ENCODE measurements at regions not wholly inside any gene's neighbourhood (a gene's known extent, or its start where the extent isn't known, plus 50 kb on each side); places are given as distances from the start of the nearest gene placed in this dataset.
A peak's percentile ranks its signal among the peaks of the same experiment; 100 is the strongest.
"Not testable (repeated sequence)": the region's sequence is repeated elsewhere in the genome, so short reads cannot be mapped to it uniquely, and the experiment has no call there.

DNA sequence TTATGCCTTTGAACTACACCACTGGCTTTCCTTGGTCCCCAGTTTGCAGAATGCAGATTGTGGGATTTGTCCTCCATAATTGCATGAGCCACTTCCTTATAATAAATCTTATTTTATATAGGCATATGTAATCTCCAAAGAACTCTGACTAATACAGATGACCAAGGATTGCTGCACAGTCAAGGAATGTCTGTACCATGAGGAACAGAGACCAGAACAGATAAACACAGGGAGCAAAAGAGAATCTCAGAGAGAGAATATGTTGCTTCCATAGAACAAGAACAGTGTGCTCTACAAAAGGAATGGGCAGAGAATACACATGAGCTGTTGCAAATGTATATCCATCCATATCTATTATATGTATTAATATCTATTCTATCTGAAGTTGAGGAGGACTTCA is 111.1 kb downstream of the ADRA2C start:
- no peak for DNase-seq (ENCODE audit: low read depth in 4 of 4, low spot score in 3 of 4)

DNA sequence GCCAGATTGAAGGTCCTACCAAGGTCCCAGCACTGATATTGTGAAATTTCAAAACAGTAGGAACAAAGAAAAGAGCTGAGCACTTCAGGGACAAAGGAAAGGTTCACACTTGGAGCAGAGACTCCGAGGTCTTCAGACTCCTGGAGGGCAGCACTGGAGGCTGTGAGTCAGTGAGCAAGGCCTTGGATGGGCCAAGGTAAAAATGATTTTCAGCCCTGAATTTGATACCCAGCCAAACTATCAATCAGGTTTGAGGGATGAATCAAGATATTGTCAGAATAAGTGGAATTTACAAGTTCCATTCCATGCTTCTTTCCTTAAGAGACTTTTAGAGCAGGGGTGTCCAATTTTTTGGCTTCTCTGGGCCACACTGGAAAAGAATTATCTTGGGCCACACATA is 111.7 kb downstream of the ADRA2C start:
- no peak for DNase-seq (ENCODE audit: low read depth in 4 of 4, low spot score in 3 of 4)

DNA sequence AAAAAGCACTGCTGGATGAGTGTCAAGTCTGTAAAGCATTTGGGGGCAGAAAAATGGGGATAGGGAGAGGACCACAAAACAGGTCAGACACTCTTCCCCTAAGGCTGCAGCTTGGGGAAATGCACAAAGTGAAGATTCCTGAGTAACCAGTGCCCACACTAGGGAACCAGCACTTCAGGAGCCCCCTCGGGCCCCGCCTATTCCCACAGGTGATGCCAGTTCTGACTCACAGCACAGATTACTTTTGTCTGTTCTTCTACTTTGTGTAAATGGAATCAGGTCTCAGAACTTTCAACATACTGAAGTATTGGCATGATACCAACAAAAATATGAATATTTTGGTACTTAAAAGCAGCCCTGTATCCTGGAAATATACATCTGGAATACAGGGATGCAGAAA is 112.5 kb downstream of the ADRA2C start:
- no peak for DNase-seq (ENCODE audit: low read depth in 4 of 4, low spot score in 3 of 4)

DNA sequence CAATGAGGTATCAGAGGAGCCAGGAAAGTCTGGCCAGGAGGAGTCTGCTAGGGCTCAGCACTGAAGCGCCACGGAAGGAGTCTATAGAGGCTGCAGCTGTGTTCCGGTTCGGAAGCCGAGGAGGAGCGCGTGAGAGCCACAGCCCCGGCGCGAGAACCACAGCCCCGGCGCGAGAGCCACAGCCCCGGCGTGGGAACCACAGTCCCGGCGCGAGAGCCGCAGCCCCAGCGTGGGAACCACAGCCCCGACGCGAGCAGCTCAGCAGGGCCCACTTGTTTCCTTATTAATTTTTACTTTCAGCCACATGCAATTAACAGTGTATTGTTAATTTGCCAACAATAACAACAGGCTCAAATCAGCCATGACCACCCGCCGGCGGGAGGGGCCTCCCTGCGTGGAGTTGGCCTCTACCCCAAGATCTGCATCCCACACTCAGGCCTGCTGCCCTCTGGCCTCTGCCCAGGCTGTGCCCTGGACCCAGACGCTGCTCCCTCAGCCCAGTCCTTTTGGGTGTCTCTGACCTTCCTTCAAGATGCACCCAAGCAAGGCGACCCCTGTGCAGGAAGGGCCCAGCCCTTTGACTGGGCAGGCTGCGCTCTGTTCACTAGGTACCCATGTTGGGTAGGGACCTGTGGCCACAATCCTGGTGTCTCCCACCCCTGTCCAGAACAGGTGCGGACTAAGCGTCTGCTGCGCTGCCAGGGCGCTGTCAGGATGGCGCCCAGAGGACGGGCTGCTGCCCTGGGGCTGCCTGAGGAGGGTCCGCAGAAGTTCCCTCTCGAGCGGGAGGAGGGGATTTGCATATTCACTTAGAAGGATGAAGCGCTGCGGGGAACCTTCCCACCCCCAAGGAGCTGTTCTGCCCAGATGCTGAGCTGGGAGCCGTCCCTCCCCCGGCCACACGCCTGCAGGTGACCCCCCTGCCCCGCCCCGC is 113.8 kb downstream of the ADRA2C start:
- no peak for DNase-seq (ENCODE audit: low read depth in 4 of 4, low spot score in 3 of 4)

DNA sequence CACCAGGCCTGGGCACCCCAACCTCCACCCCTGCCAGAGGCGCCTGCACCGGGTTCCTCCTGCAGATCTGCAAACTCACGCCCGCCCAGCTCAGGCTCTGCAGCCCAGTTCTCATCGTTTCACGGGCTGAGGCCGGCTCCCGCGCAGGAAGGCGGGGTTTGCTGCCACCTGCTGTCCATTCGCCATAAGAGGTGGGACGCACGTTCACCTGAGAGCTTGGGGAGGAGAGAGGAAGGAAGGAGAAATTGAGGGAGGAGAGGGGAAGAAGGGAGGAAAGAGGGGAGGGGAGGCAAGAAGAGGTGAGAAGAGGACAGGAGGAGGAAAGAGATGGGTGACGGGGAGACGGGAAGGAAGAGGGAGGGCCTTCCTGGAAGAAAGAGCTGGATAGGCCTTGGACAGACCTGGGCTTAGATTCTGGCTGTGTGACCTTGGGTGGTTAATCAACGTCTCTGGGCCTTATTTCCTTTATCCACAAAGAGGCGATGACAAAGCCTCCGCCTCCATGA is 114.5 kb downstream of the ADRA2C start:
- peak in 3 of 4 donors; percentile 36 to 59 (median 49) for DNase-seq (ENCODE audit: low read depth in 4 of 4, low spot score in 3 of 4)

DNA sequence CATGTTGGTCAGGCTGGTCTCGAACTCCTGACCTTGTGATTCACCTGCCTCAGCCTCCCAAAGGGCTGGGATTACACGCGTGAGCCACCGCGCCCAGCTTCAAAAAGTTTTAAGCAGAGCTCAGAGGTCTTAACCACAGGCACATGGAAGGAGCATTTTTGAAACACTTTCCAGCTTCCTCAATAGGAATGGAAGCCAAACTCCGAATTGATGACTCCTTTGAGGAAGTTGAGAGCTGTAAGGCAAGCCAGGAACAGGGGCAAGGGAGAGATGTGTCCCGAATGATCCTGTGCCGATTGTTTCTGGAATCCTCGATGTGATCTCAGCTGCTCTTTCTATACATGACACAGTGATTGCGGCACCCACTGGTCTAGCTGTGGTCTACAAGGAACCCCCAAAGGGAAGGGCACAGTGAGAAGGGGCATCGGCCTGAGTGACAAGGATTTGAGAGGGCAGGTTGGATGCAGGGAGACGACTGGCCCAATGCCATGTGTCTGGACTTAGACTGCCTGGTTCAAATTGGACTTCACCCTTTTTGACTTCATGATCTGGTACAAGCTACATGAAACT is 116.2 kb downstream of the ADRA2C start:
- DNase-seq (ENCODE audit: low read depth in 4 of 4, low spot score in 3 of 4) = not testable (repeated sequence)

DNA sequence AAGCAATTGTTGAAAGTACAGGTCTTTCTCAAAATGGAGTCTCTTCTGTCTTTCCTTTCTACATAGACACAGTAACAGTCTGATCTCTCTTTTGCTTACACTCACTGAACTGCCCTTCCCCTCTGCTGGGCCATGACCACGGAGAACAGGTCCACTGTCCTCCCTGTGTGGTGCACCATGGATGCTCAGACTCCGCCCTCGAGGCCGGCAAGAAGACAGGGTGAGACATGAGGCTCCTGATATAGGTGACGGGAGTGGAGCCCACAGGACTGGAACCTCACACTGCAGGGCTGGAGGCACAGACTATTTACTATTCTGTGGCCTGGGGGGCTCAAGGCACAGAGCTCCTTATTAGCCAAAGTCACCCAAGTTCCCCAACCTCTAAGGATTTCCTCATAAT is 118.1 kb downstream of the ADRA2C start:
- DNase-seq (ENCODE audit: low read depth in 4 of 4, low spot score in 3 of 4) = not testable (repeated sequence)

DNA sequence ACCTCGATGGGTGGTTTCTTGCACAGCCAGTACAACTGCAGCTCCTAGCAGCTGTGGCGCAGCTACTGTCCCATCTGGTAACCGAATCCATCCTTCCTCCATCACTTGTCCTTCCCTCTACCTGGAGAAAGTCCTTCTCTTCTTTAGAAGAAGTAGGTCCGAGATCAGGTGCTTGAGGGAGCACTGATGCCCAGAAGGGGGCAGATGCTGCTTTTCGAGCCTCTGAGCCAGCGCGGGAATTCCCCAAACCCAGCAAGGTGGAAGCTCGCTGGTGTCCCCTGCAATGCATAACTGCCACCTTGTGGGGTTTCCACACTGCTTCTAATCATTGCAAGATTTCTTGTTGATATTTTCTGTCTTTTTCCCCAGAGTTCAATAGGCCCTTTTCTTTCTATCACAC is 127.4 kb downstream of the ADRA2C start:
- not testable (repeated sequence) for DNase-seq (ENCODE audit: low read depth in 4 of 4, low spot score in 3 of 4)

DNA sequence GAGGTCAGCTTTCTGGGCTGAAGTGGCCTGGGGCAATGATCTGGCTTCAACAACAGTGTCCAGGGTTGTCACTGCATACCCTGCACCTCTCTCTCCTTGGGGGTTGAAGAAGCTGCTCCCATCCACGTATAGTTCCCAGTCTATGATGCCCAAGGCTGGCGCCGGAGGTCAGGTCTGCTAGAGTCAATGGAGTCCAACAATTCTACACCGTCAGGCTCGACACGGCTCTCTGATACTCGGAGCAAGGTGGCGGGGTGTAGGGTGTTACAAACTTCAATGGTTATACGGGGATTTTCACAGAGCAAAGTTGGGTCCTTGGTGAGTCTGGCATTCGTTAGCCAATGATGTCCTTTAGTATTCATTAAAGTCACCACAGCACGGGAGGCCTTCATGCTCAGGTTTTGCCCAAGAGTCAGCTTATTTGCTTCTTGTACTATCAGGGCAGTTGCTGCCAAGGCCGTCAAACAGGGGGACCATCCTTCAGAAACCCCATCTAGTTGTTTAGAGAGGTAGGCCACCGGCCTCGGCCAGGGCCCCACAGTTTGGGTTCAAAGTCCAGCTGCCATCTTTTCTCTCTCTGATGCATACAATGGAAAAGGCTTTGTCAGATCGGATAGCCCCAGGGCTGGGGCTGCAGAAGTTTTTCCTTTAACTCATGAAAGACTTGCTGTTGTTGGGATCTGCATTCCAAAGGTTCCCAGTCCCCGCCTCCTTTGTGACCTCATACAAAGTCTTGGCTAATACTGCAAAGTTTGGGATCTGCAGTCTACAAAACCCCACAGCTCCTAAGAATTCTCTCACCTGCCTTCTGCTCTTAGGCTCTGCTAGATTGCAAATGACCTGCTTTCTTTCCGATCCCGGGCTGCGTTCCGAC is 128.1 kb downstream of the ADRA2C start:
- DNase-seq (ENCODE audit: low read depth in 4 of 4, low spot score in 3 of 4) = not testable (repeated sequence)

DNA sequence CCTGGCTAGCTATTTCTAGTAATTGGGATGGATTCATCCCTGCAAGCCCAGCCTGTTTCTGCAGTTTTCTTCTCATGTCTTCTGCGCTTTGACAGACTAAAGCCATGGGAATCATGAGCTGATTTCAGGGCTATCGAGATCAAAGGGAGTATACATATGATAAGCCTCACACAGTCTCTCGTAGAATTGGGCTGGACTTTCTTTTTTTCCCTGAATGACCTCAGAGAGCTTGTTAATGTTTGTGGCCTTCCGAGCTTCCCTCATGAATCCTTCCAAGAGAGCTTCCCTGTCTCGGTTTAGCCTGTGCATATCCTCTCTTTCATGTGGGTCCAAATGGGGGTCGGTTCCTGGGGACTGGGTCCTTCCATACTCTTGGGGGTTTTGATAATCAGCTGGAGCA is 130.3 kb downstream of the ADRA2C start:
- DNase-seq (ENCODE audit: low read depth in 4 of 4, low spot score in 3 of 4) = no peak

DNA sequence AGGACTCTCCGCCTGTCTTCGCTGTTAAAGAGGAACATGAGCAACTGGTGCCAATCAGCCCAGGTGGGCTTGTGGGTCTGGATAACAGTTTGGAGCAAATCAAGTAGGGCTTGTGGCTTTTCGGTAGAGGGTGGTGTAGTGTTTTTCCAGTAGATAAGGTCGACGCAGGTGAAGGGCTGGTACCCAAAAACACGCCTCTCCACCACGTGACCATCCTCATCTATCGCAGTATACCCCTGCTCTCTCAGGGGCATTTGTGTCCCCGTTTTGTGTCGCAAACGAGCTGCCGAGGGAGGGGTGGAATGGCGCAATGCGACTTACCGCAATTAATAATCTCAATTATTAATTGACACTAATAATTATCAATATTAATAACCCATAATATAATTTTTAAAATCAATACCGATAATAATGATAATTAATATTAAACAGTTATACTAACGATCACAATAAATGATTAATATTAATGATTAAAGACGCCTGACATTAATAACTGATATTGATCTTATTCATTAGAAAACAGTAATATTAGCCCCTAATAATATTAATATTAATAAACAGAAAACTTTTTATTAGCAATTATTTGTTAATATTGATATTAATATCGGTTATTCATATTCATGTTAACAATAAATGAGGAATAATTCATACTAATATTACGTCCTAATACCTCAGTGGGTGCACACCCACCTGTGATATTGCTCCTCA is 130.8 kb downstream of the ADRA2C start:
- not testable (repeated sequence) for DNase-seq (ENCODE audit: low read depth in 4 of 4, low spot score in 3 of 4)

DNA sequence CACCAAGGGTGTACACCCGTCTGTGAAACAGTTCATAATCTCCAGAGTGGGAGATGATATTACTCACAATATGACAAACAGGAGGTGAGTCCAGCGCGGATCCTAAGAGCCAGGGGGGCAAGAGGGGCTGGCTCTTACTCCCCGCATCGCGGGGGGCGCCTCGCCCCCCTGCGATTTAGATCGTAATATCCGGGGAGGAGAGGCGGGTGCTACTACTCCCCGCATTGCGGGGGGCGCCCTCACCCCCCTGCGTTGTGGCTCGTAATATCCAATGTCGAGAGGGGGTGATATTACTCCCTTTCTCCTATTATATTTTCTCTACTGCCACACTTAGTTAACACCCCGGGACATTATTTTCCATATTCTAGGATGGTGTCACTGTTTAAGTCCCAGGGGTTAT is 131.9 kb downstream of the ADRA2C start:
- no peak for DNase-seq (ENCODE audit: low read depth in 4 of 4, low spot score in 3 of 4)

DNA sequence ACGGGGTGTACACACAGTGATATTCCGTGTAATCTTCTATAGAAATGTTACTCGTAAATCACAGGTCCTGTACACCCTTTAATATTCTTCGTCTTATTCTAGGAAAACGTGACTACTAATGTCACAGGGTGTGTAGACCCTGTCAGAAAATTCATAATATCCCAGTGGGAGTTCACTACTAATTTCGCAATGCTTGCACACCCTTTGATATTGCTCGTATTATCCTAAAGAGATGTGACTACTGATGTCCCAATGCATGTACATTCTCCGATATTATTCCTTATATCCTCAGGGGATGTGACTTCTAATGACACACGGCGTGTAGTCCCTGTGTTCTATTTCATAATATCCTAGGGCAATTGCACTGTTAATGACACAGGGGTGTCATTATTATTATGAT is 132.7 kb downstream of the ADRA2C start:
- not testable (repeated sequence) for DNase-seq (ENCODE audit: low read depth in 4 of 4, low spot score in 3 of 4)

DNA sequence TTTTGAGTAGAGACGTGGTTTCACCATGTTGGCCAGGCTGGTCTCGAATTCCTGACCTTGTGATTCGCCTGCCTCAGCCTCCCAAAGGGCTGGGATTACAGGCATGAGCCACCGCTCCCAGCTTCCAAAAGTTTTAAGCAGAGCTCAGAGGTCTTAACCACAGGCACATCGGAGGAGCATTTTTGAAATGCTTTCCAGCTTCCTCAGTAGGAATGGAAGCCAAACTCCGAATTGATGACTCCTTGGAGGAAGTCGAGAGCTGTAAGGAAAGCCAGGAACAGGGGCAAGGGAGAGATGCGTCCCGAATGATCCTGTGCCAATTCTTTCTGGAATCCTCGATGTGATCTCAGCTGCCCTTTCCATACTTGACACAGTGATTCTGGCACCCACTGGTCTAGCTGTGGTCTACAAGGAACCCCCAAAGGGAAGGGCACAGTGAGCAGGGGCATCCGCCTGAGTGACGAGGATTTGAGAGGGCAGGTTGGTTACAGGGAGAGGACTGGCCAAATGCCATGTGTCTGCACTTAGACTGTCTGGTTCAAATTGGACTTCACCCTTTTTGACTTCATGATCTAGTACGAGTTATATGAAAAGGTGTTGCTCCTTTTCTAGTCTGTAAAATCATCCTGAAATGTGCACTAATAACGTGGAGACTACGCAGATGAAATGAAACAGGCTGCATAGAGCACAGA is 138.2 kb downstream of the ADRA2C start:
- not testable (repeated sequence) for DNase-seq (ENCODE audit: low read depth in 4 of 4, low spot score in 3 of 4)

DNA sequence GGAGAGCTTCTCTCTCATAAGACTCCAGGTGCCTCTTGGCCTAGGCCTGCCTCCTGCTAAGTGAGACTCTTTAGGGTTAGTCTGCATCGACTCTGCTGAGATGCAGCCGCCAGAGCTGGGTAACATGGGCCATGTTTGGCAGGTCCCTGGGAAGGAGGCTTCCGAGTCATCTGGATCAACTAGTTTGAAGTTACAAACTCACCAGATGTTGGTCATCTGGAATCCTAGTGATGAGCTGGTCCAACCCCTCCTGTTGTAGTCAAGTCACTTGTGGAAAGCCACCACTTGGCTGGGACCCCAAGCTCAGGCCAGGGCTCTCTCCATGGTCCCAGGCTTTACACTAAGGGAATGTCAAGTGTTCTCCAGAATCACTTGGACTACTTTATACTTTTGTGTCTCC is 143.4 kb downstream of the ADRA2C start:
- not testable (repeated sequence) for DNase-seq (ENCODE audit: low read depth in 4 of 4, low spot score in 3 of 4)

DNA sequence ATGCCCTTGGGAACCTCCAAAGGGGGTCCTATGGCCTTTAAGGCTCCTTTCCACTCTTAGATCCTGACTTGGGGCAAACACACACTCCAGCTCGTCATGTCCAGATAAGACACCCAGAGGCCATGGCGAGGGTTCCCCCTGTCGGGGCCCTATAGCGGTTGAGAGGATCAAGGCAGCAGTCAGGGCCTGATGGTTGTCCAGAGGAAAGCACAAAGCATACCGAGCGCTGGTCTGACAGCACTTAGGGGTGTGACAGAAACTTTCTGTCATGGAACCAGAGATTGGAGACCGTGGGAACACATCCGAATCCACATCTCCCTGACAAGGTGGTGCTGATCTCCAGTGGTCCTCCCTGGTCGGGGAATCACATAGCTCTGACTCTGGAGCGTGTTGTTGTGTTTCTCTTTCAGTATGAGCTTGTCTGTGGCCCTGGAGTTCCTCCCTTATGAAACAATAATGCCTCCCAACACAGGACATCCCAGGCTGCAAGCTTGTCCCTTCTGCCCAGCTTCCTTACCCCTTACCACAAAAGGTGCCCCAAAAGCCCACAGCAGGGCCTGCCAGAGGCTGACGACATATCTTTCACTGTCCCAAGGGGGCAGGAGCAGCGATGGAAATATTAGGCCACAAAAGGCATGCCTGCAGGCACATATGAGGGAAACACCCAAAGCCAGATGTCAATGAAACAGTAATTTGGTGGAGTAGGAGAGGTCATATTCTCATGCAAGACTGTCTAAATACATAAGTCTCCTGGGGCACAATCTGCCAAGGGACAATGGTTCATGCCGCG is 144.2 kb downstream of the ADRA2C start:
- DNase-seq (ENCODE audit: low read depth in 4 of 4, low spot score in 3 of 4) = not testable (repeated sequence)

DNA sequence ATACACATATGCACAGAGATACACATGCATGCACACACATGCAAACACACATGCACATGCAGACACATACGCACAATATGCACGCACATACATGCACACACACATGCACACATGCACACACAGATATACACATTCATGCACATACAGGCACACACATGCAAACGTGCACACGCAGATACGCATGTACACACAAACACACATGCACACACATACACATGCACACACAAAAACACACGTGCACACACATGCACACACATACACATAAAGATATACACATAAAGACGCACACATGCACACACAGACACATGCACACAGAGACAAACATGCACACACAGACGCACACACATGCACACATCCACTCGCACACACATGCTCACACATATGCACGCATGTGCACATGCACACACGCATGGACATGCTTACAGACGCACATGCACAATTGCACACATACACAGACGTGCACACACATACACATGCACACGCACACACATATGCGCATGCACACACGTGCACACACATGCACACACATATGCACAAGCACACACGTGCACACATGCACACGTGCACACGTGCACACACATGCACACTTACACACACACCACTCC is 145.2 kb downstream of the ADRA2C start:
- no peak for DNase-seq (ENCODE audit: low read depth in 4 of 4, low spot score in 3 of 4)

DNA sequence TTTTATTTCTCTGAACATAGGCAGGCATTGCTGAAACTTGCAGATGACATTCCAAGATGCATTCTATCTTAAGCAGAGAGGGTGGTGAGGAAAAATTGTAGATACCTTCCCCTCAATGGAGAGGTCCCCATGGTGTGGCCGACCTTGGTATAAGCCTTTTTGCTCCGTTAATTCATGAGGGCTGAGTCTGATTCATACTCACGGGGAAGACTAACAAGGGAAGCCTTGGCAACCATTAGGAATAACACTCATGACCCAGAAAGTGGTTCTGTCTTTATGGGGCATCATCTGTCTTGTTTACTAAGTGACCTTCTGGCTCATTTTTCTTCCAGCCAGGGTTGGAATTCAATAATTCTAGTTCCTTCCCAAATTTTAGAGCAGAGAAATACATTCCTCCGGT is 148.3 kb downstream of the ADRA2C start:
- not testable (repeated sequence) for DNase-seq (ENCODE audit: low read depth in 4 of 4, low spot score in 3 of 4)
